Stimulated activated CD8-positive, alpha-beta memory T cell treated with anti-CD3 and anti-CD28 coated beads, Interleukin-7, amount 100 ng/mL, for 24 hours (primary cell): ENCODE measurements at regions not wholly inside any gene's neighbourhood (a gene's known extent, or its start where the extent isn't known, plus 50 kb on each side); places are given as distances from the start of the nearest gene placed in this dataset.

ENCODE experiments used
- DNase-seq: peaks from one replicate; pipeline ENCODE4 v3.0.0-alpha.2; 2020; ENCODE audit warnings: low read depth

GRCh38 chr15:88315221-88315878 lies 58.8 kb upstream of the NTRK3 start:
- no peak for DNase-seq

GRCh38 chr15:88312941-88313579 lies 56.5 kb upstream of the NTRK3 start:
- DNase-seq = no peak

GRCh38 chr15:88309363-88309762 lies 52.8 kb upstream of the NTRK3 start:
- no peak for DNase-seq

GRCh38 chr15:88307344-88307743 lies 50.8 kb upstream of the NTRK3 start:
- DNase-seq = no peak
